AG04449 (cell line): ENCODE measurements at regions not wholly inside any gene's neighbourhood (a gene's known extent, or its start where the extent isn't known, plus 50 kb on each side); places are given as distances from the start of the nearest gene placed in this dataset.

Experiments
- CTCF ChIA-PET: fragments of 350-600 bp; formaldehyde crosslinking; extraction: SDS; loops from one replicate; lab custom pipeline; 2021; ENCODE audit warnings: antibody characterized with exemption; lab: Yijun Ruan, JAX
- POLR2A ChIA-PET: fragments of 400-600, 350-600 bp; formaldehyde crosslinking; extraction: SDS; loops from one replicate; lab custom pipeline; 2020; ENCODE audit warnings: antibody characterized with exemption, inconsistent platforms; lab: Yijun Ruan, JAX
- DNase-seq: peaks from one replicate; pipeline ENCODE4 v3.0.0-alpha.2; 2010; ENCODE audit warnings: low read depth, low spot score
- H3K4me3 ChIP-seq: 2 replicates; pipeline ENCODE4 v1.5.1; 2011; ENCODE audit warnings: low read depth, mild to moderate bottlenecking, control low read depth, low read length
- TF ChIP-seq, protein P1 (sequence below): IDR thresholded peaks from one replicate; pipeline ENCODE4 v1.5.1; 2011; ENCODE audit warnings: mild to moderate bottlenecking, moderate library complexity, low read length, control low read depth, inconsistent platforms; ENCODE audit not compliant: insufficient read depth; ENCODE audit errors: missing control alignments

DNA sequence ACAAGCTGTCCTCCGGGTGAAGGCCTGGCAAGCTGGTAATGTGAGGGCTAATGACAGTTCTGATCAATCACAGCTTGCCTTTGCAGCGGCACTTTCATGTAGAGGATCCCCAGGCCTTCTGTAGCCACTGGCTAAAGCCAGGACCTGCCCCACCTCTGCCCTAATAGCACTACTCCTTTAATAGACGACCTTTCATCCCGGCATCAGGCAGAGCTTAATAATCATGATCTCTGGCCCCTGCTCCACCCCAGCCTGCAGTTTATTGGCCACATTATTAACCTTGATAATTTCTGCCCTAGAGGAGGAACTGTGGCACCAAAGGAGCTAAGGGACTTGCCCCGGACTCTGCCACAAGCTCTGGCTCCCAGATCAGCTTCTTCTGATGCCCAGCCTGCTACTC is 142.3 kb upstream of the TBX3 start:
- DNase-seq: no peak
- H3K4me3 ChIP-seq: no peak overlapping the region
- POLR2A ChIA-PET: no interaction called here
- CTCF ChIA-PET: no interaction called here
- TF ChIP-seq, protein P1, sequence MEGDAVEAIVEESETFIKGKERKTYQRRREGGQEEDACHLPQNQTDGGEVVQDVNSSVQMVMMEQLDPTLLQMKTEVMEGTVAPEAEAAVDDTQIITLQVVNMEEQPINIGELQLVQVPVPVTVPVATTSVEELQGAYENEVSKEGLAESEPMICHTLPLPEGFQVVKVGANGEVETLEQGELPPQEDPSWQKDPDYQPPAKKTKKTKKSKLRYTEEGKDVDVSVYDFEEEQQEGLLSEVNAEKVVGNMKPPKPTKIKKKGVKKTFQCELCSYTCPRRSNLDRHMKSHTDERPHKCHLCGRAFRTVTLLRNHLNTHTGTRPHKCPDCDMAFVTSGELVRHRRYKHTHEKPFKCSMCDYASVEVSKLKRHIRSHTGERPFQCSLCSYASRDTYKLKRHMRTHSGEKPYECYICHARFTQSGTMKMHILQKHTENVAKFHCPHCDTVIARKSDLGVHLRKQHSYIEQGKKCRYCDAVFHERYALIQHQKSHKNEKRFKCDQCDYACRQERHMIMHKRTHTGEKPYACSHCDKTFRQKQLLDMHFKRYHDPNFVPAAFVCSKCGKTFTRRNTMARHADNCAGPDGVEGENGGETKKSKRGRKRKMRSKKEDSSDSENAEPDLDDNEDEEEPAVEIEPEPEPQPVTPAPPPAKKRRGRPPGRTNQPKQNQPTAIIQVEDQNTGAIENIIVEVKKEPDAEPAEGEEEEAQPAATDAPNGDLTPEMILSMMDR: no peak

DNA sequence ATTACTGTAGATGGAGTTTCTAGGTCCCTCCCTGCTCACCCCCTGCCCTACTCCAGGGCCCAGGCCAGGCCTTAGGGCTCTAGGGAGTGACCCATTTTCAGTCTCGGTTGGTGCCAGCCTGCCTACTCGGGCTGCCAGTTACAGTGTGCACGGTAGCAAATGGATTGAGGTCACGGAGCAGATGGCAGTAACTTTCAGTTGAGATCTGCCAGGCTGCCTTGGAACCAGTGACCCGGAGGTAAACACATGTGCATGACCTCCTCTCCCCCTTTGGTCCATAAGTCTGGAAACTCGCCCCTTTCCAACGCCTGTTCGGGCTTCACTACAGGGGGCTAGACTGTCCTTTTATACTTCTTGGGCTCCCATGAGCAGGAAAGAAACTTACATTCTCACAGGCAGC is 139.7 kb upstream of the TBX3 start:
- TF ChIP-seq, protein P1: no peak
- no peak overlapping the region for H3K4me3 ChIP-seq
- no peak for DNase-seq
- ChIA-PET CTCF (no interaction called here), POLR2A (no interaction called here)

DNA sequence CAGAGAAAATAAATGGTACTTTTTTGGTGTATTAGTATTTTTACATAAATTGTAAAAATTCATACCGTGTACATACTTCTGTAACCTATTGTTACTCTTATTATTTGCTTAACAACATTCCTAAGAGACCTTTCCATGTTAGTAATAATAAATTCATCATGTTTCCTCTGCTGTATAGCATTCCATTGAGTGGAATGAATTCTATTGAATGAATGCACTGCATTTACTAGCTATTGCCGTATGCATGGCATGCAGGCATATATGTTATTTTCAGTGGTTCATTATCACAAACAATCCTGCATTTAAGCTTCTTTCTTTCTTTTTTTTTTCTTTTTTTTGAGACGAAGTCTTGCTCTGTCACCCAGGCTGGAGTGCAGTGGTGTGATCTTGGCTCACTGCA is 137.6 kb upstream of the TBX3 start:
- ChIA-PET POLR2A (no interaction called here), CTCF (no interaction called here)
- TF ChIP-seq, protein P1: no peak
- no peak for DNase-seq
- no peak overlapping the region for H3K4me3 ChIP-seq

DNA sequence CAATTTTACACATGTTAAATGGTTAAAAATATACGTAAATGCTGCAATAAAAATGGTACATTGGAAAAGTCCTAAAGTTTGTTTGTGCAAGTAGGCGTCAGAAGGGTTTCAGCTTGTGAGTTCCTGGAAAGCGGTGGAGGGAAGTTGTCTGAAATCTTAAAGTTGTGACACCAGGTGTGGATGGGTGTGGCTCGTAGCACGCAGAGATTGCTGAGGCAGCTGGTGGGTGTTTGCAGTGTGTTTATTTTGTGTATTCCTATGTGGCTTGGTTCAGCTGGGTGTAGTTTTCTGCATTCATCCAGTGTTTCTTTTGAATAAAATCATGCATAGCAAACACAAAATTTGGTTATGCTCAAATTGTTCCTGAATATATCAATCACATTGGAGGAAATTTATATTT is 136.8 kb upstream of the TBX3 start:
- no peak for DNase-seq

DNA sequence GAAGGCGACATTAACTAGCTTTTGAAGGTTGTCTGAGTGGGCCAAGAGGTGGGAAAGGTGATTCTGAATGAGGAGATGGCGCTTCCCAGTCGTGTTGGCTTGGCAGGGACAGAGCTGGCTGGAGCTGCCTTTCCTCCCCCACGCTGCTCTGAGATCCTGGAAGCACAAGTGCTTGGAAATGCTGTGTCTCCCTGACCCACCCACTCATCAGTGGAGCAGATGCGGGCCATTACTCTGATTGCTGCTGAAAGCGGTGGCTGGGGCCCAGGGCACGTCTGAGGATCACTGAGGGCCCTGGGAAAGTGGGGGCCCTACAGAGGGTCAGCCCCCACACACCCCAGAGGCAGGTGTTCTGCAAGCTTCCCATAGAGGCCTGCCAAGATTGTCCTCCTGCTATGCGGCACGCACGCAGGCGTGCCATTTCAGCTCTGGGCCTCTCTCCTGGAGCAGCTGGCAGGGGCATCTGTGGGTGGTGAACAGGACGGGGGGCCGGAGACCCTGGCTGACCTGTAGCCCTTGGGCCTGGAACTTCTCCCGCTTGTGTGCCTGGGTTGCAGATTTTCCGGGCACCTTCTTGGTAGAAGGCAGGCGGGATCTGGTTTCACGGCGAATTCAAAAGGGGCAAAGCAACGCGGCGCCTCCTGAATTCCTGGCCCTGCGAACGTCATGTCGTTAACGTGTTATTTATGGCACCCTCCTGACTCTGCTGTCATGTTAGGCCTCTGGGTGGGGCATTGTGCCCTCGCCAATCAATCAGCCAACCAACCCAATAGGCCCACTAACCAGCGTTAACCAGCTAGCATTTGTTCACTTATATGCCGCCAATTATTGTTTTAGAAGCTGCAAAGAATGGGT is 133.8 kb upstream of the TBX3 start:
- TF ChIP-seq, protein P1: no peak
- ChIA-PET CTCF (no interaction called here), POLR2A (no interaction called here)
- H3K4me3 ChIP-seq: no peak overlapping the region
- DNase-seq: no peak

More for the DNA sequence above, 136.8 kb upstream of the TBX3 start:
- ChIA-PET CTCF (no interaction called here), POLR2A (no interaction called here)
- H3K4me3 ChIP-seq: no peak overlapping the region
- TF ChIP-seq, protein P1: no peak

DNA sequence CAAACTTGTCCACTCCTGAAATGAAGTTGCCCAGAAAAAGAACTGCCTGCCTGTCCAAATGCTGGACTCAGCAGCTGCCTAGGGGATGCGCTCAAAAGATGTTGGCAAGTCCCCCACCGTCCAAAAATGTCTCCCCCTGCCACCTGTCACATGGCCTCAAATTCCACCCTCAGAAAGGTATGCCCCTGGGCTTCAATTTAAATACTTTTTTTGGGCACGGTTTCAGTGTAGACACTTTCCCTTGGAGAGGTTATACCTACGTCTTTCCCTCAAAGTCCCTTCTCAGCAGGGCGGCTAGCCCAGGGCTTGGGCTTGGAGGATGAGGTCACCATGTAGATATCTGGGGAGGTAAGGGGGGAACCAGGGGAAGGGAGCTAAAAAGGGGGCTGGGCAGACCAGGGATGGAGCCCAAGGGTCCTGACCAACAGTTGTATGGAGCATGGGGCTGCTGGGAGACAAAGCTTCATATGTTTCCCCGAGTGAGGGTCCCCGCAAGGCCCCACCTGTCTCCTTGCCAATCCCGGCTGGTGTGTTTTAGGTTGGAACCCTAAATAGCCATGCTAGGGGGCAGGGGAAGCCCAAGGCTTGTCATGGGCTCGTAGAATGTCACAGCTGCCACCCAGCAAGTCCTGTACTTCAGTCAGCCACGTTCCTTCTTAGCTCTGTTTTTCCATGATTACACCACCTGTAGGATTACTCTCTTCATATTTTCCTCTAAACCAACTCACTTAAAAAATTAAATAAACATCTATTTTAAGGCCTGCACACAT is 131.2 kb upstream of the TBX3 start:
- TF ChIP-seq, protein P1: no peak
- POLR2A ChIA-PET: no interaction called here
- DNase-seq: no peak
- CTCF ChIA-PET: no interaction called here
- no peak overlapping the region for H3K4me3 ChIP-seq
